GM18498 (cell line): ENCODE measurements at regions not wholly inside any gene's neighbourhood (a gene's known extent, or its start where the extent isn't known, plus 50 kb on each side); places are given as distances from the start of the nearest gene placed in this dataset.
"Not testable (repeated sequence)": the region's sequence is repeated elsewhere in the genome, so short reads cannot be mapped to it uniquely, and the experiment has no call there.

ENCODE experiments used
- ATAC-seq: cut with Tn5 transposase; IDR thresholded peaks from one replicate; pipeline ENCODE4 v1.9.1; 2021; ENCODE audit warnings: mild to moderate bottlenecking, moderate library complexity; ENCODE audit not compliant: unreplicated experiment

DNA sequence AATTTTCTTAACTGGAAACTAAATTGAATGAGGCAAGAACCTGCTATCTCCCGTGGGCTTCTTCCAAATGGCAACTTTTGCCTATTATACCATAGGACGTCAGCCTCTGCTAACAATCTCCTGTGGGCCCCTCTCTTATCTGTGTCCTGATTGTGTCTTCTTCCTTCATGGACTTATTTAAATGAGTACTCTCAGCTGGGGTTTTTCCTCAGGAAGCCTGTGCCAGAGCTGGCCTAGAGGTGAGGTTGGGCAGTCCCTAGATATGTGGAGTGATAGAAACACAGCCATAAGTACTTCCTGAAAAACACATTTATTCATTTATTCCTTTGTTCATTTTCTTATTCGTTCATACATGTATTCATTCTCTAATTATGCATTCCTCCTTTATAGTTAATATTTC, 712.5 kb upstream of the SLIT2 start:
- no peak for ATAC-seq

DNA sequence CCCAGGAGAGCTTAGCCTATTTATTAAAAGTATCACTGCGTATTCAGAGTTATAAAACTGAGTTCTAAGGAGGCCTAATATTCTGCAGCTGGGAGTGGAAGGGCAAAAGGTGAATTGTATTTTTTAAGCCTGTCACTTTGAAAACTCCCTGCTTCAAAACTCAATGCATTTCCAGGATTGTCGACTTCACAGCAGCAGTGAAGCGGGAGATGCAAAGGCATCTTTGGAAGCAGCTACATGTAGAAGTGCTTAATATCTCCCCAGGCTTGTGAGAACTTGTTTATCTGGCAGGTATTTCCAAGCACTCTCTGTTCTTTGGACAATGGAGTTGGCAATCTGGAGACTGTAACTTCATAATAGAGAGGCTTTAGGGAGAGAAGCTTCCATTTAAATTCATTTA, 717.5 kb upstream of the SLIT2 start:
- no peak for ATAC-seq

DNA sequence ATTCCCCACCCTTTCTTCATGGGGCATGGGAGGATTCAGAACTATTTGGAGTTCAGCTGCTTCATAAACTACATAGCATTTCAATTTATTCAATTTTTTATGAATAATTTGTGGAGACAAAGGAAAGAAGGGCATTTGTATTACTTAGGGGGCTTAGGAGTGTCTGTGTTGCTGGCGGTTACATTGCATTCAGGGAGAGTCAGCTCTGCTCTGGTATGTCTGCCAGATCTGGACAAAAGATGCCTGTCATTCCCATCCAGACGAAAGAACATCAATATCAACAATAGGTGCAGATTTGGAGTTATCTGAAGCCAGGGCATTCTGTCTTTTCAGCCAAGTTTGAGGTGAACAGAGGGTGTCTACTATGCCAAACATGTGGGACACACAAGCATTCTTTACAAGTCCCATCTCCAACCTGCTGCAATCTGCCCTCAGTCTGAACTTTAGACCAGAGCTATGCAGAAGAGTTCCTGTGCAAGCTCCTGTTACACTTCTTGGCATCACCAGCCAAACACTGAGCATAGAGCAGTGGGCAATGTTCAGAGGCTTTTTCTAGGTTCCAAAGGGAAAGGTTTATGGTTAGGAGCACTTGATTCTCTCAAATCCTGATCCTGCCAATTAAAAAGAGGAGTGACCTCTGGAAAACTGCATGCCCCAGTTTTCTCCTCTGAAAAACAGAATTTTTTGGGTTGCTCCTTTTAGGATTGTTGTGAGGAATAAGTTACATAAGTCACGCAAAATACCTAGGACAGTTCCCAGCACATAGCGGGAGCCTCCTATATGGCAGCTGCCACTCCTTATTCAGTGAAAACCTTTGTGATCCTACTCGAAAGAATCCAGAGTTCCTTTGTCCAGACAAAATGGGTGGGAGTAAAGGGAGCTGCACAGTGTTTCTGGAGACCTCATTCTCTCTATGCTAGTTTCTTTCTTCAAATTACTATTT, 719.5 kb upstream of the SLIT2 start:
- no peak for ATAC-seq

DNA sequence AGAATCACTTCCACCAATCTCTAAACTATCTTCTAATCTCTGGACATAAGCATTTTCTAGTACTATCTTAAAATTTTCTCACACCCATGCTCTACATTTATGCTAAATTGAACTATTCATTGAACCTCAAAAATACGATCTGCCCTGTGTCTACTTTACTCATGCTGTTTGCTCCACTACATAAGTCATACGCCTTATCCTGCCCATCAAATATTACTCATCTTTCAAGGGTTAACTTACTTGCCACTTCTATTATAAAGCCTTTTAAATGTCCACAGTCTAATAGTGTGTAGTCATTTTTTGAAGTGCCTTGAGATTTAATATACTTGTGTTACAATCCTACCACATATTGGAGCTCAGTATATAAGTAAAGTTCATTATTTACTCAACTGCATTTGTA, 727.7 kb upstream of the SLIT2 start:
- ATAC-seq = no peak

DNA sequence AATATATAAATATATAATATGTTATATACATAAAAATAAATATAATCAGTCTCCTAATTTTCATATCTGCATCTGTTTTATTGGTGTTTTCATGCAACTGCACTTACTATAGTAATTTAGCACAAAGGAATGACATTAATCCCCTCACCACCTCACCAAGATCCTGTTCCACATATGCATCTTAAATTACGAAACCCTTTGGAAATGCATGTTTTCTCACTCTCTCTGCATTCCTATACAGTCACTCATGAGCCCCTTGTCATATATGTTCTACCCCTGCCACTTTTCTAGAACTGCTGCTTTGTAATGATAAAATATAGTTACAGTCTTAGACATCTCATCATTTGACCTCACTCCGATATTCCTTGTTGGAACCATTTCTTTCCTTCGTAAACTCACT, 728.7 kb upstream of the SLIT2 start:
- ATAC-seq = no peak

DNA sequence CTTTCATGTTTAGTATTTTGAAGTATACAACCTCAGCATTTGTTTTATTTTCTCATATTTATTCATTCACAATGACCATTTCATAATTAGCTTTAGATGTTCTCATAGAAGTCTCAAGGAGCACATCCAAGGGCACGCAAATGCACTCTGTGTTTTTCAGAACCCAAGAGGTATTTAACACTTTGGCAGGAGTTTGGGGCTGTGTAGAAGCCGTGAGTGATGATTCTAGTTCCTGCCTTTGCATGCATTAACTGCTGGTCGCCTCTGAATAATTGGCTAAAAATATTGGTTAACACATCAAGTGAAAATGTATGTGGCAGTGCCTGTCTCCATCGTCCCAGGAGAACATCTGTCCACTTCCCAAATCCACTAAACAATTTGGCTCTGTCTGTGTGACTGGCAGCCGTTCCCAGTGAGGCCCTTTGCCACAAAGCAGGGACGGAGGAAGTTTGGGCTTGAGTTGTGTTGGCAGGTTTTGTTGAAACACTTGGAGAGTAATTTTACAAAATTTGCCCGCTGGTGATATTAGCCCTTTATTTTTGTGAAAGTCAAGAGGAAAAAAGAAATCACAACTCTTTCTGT, 730.7 kb upstream of the SLIT2 start:
- no peak for ATAC-seq

DNA sequence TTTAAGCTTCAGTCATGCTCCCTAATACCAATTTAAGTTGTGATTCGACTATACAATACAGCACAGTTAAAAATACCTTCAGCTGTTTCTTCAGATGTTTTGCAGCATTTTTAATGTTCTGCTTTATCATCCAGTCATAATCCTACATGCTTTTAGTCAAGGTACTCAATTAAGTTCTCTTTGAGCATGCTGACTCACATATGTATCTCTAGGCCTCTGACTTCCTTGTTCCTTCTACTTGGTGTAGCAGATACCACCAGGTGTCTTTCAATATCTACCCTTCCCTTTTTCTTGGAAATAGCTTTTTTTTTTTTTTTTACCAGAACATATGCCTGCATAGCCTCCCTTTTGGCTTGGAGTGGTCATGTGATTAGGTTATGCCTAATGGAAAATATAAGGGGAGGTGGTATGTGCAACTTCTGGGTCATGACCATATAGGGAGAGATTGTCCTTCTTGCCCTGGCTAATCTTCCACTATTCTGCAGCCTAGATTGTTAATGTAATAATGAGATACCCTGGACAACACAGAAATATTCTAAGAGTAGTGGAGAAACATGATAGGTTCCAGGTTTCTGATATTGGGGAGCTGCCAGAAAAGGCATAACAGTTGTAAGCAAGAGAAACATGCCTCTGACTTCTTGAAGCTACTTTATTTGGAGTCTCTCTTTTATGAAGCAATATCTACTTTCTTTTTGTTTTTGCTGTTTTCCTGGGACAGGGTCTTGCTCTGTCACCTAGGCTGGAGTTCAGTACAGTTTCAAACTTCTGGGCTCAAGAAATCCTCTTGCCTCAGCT, 737.2 kb upstream of the SLIT2 start:
- ATAC-seq = no peak

DNA sequence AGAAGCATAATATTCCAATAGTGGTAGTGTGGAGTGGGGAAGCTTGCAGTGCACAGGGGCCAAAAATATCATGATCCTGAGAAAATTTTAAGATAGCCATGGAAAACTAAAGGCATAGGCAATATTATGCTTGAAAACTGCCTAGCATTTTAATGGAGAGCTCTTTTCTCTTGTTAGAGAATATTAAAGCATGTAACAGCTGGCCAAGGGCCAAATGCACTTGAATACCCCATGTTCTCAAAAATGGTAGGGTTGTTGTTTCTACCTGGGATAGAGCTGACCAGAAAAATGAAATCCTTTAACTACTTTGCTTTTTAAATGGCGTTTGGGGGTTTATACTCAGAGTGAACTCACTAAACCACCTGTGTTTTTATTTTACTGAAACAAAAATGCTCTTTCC, 739.6 kb upstream of the SLIT2 start:
- ATAC-seq = no peak

DNA sequence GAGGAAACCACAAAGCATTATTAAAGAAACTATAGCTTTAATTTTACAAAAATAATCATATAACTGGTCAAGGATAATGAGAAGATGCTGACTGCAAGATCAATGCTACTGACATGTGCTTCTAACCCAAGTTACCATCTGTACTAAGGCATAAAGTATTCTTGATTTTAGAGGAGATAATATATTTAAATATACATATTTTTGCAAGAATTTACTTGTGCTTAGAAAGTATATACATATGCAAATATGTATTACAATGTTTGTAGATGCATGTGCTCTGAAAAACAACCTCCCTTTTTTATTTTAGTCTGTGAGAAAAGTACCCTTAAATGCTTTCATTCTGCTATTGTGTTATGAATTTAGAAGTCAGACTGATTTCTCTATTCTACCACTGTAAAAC, 740.7 kb upstream of the SLIT2 start:
- ATAC-seq = no peak

DNA sequence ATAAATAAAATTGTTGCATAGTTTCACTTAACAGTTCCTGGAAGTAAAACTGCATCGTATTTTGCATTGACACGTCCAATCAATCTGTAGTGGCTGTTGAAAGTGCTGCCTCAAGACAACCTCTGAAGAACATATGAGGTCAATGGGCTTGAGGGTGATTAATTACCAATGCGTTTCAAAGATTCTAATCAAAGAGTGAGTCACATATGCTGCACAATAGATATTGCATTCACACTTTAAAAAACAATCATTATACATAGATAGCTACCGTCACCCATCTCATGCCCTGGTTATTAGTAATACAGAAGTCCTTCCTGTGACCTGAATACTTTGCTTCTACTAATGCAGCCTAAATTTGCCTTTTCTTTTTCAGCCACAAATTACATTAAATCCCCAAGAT, 743.3 kb upstream of the SLIT2 start:
- no peak for ATAC-seq

DNA sequence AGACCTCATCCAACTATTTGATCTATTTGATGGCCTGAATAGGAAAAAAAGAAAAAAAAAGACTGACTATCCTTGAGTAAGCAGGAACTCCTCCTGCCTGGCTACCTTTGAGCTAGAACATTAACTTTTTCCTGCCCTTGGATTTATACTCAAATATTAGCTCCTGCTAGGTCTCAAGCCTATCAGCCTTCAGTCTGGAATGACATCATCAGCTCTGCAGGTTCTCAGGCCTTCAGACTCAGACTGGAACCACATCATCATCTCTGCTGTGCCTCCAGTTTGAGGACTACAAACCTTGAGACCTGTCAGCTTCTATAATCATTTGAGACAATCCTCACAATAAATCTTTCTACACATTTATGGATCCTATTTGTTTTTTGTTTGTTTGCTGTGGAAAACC, 754.0 kb upstream of the SLIT2 start:
- no peak for ATAC-seq

DNA sequence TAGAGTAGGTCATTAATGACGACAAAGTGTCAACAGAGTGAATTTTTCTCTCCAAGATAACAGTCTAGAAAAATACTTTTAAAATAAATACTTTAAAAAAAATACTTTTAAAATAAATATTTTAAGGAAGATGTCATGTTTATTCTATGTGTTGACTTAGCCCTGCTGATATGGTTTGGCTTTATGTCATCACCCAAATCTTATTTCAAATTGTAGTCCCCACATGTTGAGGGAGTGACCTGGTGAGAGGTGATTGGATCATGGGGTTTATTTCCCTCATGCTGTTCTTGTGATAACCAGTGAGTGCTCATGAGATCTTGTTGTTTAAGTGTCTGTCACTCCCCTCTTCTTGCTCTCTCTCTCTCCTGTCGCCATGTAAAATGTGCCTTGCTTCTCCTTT, 754.9 kb upstream of the SLIT2 start:
- ATAC-seq = no peak

DNA sequence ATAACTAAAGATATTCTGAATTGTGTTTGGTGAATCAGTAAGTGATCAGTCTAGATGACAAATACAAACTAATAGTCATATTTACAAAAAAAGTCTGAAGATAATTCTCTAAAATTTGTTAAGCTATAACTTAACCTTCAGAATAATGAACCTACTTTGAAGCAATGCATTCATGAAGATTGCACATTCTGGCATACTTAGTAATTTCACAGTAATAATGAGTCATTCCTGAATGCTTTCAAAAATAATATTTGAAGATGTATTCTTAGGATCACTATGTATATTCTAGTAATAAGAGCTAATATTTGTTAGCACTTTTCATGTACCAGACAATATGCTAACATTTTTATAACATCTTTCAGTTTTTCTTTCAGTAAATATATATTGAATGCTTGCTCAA, 756.7 kb upstream of the SLIT2 start:
- ATAC-seq = no peak

DNA sequence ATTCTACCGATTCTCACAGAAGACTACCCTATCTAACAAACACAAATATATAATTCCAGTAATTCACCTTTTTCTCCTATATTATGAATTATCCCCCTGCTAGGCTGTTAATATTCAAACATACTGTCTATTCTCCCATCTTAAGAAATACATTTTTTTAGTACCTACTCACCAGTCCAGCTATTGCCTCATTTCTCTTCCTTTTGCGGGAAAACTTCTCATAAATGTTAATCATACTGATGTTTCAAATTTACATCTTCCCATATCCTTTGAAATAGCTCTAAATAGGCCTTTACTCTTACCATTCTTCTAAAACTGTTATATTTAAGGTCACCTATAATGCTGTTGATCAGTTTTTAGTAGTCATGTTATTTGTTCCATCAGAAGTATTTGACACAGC, 759.1 kb upstream of the SLIT2 start:
- ATAC-seq = no peak

DNA sequence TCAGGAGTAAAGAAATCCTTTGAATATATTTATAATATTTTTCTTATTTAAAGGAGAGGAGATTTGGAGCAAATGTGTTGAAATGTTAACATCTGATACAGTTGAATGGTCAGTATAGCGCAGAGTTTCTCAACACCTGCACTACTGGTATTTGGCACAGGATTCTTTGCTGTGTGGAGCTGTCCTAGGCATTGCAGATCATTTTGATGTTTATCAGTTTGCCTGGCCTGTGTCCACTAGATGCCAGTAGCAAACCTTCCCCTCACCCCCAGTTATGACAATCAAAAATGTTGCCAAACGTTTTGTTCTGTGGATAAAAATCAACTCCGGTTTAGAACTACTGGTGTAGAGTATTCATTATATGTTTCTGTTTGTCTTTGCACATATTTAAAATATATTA, 765.3 kb upstream of the SLIT2 start:
- no peak for ATAC-seq

DNA sequence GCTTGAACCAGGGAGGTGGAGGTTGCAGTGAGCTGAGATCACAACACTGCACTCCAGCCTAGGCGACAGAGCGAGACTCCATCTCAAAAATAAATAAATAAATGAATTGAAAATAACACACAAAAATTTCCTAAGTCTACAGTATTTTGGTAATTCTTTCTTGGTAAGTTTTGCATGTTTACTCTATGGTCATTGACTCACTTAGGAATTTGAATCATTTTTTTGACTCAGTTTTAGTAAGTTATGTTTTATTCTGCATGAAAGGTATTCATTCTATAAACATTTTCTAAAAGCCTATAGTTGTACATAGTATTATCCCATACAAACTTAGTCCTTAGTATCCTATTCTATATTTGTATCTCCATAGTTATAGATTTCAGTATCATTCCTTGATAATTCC, 772.9 kb upstream of the SLIT2 start:
- ATAC-seq = no peak

DNA sequence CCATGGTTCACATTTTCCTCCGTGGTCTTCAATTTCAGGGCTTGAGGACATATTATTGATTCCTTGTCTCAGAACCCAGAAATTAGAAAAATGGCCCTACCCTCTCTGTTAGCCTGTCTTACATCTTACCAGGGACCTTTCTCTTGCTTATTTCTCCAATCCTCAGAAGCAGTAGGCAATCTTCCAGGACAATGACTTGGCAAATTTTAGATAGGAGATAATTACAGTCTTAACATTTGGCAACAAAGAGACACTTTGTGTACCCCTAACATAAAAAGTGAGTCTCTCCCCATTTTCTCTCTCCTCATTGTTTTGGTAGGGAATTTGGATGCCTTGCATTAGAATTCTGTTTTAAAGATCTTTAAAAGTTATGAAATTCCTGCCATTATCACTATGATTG, 778.1 kb upstream of the SLIT2 start:
- no peak for ATAC-seq

DNA sequence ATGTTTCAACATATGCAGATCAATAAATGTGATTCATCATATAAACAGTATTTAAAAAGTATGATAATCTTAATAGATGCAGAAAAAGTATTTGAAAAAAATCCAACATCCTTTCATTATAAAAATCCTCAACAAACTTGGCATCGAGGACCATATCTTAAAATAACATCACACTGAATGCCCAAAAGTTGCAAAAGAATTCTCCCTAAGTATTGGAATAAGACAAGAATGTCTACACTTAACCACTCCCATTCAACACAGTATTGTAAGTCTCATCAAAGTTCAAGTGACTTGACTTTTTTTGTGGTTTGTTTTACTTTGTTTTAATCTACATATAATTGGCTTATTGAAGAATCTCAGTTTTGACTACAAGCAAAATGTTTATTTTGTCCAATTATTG, 779.0 kb upstream of the SLIT2 start:
- ATAC-seq = no peak

DNA sequence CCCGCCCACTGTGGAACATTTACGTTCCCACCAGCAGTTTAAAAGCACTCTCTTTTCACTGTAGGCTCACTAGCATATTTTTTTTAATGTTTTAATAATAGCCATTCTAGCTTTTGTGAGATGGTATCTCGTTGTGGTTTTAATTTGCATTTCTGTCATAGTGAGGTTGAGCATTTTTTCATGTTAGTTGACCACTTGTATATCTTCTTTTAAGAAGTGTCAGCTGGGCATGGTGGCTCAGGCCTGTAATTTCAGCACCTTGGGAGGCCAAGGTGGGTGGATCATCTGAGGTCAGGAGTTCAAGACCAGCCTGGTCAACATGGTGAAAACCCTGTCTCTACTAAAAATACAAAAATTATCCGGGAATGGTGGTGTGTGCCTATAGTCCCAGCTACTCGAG, 781.7 kb upstream of the SLIT2 start:
- not testable (repeated sequence) for ATAC-seq

DNA sequence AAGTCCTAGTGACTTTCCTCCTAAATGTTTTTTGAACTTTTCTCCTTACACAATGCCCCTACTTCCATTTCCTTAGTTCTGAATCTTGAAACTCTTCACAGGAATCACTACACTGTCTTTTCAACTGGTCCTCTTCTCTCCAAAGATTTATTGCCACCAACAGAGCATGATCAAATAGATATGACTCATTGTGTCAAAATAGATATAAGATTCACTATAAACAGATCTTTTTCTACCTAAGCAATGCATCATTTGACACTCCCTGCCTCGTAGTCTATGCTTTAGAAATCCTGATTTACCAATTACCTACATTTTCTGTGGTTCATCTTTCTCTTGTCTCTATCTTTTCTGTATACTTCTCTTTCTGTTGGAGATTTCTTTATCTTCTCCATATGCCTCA, 789.6 kb upstream of the SLIT2 start:
- ATAC-seq = no peak

DNA sequence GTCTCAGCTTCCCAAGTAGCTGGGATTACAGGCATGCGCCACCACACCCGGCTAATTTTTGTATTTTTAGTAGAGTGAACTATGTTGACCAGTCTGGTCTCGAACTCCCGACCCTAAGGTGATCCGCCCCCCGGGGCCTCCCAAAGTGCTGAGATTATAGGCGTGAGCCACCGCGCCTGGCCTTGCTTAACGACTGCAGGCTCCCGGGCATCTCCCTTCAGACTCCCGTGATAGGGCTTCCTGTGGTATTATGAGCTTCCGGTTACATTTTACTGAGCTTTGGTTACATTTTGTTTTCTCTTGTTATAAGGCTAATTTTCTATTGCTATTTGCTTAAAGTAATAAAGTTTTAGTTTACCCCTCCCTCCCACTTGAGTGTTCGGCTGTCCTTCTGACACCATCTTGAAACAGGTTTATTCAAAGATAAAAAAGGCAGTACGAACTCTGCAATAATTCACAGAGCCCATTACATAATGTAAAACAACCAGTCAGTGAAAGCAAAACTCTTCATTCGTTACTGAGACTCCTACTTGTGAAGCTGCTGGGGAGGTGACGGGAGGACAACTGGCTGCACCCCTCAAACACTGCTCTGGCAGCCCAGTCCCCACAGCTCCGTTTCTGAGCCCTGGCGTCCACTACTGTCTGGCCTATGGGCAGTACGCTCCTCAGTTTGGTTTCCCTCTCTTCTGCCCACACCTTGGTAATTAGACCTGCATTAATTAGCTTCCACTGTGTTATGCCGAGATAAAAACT, 795.7 kb upstream of the SLIT2 start:
- ATAC-seq = no peak
